CD4-positive, alpha-beta T cell treated with Interleukin-15 for 4 hours (primary cell): ENCODE measurements at regions not wholly inside any gene's neighbourhood (a gene's known extent, or its start where the extent isn't known, plus 50 kb on each side); places are given as distances from the start of the nearest gene placed in this dataset.
"Not testable (repeated sequence)": the region's sequence is repeated elsewhere in the genome, so short reads cannot be mapped to it uniquely, and the experiment has no call there.

ENCODE experiments used
- DNase-seq: peaks from one replicate; pipeline ENCODE4 v3.0.0-alpha.2; 2020; ENCODE audit warnings: low spot score

GRCh38 chr5:12876541-12877298 lies 972.5 kb upstream of the CTNND2 start:
- DNase-seq: no peak

DNA sequence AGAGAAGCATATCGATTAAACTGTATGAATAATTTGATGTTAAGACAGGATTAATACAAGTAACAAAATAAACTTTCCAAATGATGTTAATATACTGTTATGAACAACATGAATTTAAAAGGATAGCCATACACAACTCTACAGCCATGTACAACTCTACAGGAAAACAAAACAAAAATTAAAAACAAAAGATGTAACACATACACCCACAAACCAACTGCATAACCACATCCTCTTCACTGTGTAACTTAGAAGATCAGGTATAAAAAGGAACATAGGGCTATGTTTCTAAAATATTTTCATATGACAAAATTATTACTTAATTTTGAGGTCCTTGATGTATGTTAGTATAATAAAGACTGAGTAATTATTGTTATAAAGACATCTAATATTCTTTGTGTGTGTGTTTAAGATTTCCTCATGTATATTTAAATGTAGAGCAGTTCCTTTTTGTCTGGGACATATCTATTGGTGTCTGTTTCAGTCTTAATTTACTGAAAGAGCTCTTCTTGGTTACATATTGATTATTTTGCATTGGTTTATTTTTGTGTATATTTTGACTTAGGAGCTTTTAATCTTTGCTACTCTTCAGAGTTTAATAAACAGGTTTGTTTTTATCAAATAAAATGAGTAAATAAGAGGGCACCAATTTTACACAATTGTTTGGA lies 966.8 kb upstream of the CTNND2 start:
- no peak for DNase-seq

- no peak for DNase-seq
Measured at GRCh38 chr5:12865529-12865928, 961.3 kb upstream of the CTNND2 start.

- DNase-seq: no peak
Measured at GRCh38 chr5:12861886-12862654, 957.8 kb upstream of the CTNND2 start.

DNA sequence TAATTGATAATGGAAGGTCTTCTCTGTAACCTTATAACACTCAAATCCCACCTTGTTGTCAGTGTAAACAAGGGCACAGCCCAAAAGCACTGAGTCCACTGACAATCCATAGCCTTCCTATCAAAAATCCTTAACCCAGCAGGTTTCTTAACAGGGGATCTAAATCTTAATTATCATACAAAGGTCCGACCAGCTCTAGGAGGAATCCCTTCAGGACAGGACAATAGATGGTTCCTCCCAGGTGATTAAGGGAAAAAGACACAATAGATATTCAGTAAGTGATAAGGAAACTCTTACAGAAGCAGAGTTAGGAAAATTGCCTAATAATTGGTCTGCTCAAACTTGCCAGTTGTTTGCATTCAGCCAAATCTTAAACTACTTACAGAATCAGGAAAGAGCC lies 951.9 kb upstream of the CTNND2 start:
- not testable (repeated sequence) for DNase-seq

DNA sequence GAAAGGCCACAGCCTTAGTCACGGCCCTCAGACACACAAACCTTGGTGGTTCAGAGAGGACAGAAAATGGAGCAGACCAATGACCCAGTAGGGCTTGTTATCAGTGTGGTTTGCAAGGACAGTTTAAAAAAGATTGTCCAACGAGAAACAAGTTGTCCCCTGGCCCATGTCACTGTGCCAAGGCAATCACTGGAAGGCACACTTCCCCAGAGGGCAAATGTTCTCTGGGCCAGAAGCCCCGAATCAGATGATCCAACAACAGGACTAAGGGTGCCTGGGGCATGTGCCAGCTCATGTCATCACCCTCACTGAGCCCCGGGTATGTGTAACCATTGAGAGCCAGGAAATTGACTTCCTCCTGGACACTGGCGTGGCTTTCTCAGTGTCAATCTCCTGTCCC lies 950.1 kb upstream of the CTNND2 start:
- DNase-seq: no peak

DNA sequence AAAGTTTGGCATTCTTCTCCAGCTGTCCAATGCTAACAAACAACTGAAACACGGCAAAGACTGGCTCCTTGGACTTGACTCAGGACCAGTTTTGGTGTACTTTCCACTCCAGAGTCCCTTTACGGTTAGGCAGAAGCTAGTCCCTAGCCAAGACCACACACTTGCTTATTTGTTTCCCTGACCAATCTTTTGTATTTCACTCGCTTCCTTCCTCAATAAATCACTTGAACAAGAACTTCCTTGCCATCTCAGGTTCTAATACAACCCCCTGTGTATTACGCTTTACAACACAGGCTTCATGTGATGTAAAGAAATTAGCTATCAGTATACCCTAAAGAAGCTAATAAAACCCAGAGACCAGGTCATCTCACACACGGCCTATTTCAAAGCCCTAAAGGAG lies 947.5 kb upstream of the CTNND2 start:
- DNase-seq: no peak

DNA sequence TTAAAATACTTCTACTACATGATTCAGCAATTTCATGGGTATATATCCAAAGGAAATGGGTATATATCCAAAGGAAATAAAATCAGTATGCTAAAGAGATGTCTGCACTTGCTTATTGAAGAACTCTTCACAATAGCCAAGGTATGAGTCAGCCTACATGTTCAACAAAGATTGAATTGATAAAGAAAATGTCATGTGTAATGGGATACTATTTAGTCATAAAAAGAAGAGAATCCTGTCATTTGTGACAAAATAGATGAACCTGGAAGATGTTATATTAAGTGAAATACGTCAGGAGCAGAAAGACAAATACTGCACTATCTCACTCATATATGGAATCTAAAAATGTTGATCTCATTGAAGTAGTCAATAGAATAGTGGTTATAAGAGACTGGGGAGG lies 944.5 kb upstream of the CTNND2 start:
- DNase-seq: no peak

GRCh38 chr5:12845549-12846159 lies 941.4 kb upstream of the CTNND2 start:
- DNase-seq: no peak

DNA sequence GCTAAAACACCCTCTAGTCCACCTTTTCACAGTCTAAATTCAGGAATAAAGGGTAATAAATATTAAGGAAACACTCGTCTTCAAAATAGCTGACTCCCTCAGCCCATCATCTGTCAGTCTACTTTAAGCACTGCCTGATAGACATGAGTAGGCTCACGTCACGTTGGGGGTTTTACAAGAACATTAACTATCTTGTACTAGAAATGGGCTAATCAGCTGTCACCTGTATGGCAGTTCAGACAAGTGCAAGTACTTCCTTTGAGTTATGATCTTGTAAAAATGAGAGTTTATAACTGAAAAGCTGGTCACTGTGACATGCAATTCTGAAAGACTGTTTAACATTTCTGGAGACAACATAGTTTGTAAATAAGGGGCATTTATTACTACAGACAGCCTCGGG lies 936.7 kb upstream of the CTNND2 start:
- no peak for DNase-seq

DNA sequence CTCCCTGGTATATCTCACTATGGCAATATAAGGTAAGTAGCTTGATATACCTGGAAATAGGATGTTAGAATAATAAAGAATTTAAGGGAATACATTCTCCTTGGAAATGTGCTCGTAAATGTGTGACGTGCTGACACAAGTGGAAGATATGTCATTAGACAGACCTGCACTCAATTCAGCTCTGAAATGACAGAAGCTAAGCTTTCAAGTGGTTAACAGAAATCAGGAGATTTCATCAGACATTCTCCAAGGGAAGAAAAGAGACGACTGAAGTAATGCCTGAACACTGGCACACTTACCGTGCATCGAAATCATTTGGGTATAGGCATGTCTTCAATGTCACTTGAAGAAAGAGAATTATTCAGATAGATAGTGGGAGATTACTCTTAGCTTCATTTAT lies 933.3 kb upstream of the CTNND2 start:
- DNase-seq: no peak

GRCh38 chr5:12825163-12825562 lies 920.9 kb upstream of the CTNND2 start:
- no peak for DNase-seq

- DNase-seq: no peak
Measured at GRCh38 chr5:12805165-12805698, 901.0 kb upstream of the CTNND2 start.

GRCh38 chr5:12799165-12799564 lies 894.9 kb upstream of the CTNND2 start:
- DNase-seq: no peak

DNA sequence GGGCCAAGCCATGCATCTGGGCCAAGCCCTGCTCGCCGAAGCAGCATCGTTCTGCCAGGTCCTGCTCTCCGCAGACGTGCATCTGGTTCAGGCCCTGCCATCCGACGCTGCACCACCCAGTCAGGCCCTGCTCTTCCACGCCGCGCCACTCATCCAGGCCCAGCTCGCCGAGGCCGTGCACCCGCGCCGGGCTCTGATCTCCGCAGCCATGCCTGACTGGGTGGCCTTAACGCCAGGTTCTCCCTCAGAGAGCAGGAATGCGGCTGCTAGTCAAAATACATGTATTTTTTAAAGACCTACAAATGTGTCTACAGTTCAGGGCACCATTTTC lies 891.1 kb upstream of the CTNND2 start:
- DNase-seq: no peak

DNA sequence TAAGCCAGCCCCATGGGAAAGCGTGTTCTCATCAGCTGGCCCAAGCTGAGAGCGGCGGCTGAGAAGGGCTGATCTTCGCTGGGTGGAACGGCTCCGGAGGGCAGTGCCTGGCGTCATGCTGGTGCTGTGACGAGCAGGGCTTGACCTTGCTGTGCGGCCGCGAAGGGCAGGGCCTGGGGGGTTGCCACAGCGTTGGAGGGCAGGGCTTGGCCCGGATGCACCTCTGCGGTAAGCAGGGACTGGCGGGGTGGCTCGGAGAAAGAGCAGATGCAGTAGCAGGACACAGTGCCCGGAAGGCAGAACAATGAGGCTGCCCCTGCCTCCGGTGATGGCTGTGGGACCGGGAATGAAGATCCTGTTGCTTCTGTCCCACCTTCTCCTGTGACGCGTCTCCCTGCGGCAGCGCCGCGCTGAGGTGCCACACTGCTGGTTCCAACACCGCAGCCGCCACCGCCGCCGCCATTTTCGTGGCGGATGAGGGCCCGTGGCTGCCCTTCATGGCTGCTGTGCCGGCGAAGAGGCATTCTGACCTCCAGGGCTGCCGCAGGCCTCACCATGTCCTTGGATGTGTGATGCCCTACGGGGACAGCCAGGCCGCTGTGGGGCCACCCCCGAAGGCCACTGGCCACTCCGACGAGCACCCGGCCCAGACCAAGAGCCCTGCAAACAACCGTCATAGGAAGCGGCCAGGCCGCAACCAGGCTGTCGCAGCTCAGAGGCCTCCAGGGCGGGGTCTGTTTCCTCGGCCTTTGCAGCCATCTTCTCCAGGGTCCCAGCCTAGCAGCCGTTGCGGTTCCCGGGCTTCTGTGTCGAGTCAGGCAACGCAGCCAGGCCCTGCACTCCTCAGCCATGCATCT lies 890.5 kb upstream of the CTNND2 start:
- DNase-seq: no peak

DNA sequence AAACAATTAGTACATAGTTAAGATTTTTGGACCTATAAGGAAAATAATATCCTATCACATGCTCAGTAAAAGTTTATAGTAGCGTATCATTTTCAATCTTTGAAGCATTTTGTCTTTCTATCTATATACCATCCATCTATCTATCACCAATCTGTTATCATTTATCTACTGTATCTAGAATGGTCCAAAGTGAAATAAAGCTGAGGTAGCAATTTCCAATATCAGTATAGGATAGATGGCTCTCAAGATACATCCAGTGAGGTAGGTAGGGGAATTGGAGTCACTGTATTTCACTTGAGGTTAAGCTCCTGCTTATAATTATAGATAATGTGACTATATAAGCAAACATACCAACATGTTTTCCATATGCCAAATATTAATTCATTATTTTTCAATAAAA lies 889.1 kb upstream of the CTNND2 start:
- no peak for DNase-seq

GRCh38 chr5:12780536-12780935 lies 876.3 kb upstream of the CTNND2 start:
- DNase-seq: no peak

DNA sequence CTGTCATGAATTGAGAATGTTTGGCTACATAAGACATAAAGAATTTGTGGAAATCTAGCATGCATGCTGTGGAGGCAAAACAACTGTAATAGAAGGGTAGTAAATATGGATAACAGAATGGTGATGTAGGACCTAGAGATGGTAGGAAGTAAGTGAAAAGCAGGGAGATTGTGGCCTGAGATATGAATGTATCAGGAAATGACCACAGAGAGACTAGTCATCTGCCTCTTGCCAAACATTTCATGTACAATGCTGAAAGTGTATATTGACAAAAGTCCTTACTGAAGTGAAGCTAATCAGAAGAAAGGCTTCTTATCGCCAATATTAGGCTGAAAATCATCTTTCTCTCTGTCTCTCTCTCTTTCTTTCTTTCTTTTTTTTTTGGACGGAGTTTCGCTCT lies 873.1 kb upstream of the CTNND2 start:
- no peak for DNase-seq

DNA sequence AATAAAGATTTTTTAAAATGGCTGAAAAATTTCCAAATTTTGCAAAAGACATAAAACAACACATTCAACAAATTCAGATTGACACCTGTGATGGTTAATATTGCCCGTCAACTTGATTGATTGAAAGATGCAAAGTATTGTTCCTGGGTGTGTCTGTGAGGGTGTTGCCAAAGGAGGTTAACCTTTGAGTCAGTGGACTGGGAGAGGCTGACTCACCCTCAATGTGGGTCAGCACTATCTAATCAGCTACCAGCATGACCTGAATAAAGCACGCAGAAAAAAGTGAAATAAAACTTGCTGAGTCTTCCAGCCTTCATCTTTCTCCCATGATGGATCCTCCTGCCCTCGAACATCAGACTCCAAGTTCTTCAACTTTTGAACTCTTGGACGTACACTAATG lies 868.0 kb upstream of the CTNND2 start:
- no peak for DNase-seq

DNA sequence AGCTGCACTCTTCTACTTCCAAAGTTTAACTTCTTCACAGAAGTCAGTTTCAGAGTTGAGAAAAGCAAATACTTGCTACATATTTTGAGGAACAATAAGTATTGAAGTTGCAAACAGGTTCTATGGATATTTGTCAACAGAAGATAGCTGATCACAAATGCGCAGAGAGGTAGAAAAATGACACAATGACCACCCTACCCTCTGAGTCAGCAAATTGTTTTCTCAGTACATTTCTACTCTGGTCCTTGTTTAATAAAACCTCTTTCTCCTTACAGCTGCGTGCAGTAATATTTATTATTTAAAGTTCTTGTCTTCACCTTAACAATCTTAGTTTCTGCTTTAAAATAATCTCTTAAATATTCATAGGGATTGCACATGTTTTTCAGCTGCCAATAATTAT lies 855.1 kb upstream of the CTNND2 start:
- DNase-seq: no peak

- DNase-seq: no peak
Measured at GRCh38 chr5:12757035-12757434, 852.8 kb upstream of the CTNND2 start.
